ENCODE measurements at regions not wholly inside any gene's neighbourhood (a gene's known extent, or its start where the extent isn't known, plus 50 kb on each side); places are given as distances from the start of the nearest gene placed in this dataset.

DNA sequence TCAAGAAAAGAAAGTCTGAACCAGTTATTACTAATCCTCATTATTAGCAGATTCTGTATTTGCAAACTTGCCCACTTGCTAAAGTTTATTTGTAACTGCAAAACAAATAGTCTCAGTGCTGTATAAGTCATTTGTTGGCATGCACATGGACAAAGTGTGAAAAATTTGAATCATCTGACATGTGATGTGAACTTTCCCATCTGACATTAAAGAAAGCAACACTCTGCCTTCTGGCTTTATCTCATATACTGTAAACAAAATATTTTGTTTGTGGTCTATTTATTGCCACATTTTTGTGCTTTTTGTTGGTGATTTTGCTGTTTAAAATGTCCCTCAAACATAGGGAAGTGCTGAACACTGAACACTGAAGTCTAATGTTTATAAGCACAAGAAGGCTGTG lies 513.8 kb downstream of the RPL10L start:
- Histone ChIP-seq H3K79me2 (ENCODE audit: insufficient read depth, low read length) (no peaks in the 10 kb centered on the region), H3K27ac (ENCODE audit: low read depth in 1 of 2, low read length in 2 of 2) (no peak overlapping the region), H3K9me3 (replicated peaks in 1 of 2; ENCODE audit: control insufficient read depth in 1 of 2, insufficient read depth in 1 of 2, low read length in 2 of 2) (no peaks in the 10 kb centered on the region), H3K4me2 (replicated peaks; ENCODE audit: extremely low read depth, low read length, poor library complexity, severe bottlenecking) (no peak overlapping the region), H3K27me3 (ENCODE audit: control insufficient read depth in 2 of 2, insufficient read depth in 2 of 2, low read length in 2 of 2) (no peaks in the 10 kb centered on the region), H3K4me3 (replicated peaks in 1 of 3; ENCODE audit: low read depth in 2 of 3, low read length in 3 of 3) (no peak overlapping the region), H3K36me3 (replicated peaks in 1 of 2; ENCODE audit: control insufficient read depth in 1 of 2, insufficient read depth in 2 of 2, low read length in 2 of 2) (no peaks in the 10 kb centered on the region), H3K4me1 (ENCODE audit: control insufficient read depth in 1 of 2, insufficient read depth in 2 of 2, low read length in 2 of 2) (no peaks in the 10 kb centered on the region), H4K20me1 (ENCODE audit: insufficient read depth, low read length) (no peaks in the 10 kb centered on the region), H3K9ac (ENCODE audit: insufficient read depth, low read length, poor library complexity, severe bottlenecking) (no peak overlapping the region), H2AFZ (ENCODE audit: insufficient read depth, low read depth, low read length, poor library complexity, severe bottlenecking) (no peak overlapping the region)
- Mint-ChIP-seq H3K4me3 (no peak overlapping the region), H3K27ac (no peak overlapping the region), H3K36me3 (no peaks in the 10 kb centered on the region), H3K4me1 (no peaks in the 10 kb centered on the region), H3K9me3 (peaks cover 0 to 7% (median 3%) of the 10 kb centered on the region in 7 donors), H3K27me3 (ENCODE audit: low read depth in 3 of 3) (peaks cover 0 to 2% (median 0%) of the 10 kb centered on the region in 3 donors)
- TF ChIP-seq, protein P1, sequence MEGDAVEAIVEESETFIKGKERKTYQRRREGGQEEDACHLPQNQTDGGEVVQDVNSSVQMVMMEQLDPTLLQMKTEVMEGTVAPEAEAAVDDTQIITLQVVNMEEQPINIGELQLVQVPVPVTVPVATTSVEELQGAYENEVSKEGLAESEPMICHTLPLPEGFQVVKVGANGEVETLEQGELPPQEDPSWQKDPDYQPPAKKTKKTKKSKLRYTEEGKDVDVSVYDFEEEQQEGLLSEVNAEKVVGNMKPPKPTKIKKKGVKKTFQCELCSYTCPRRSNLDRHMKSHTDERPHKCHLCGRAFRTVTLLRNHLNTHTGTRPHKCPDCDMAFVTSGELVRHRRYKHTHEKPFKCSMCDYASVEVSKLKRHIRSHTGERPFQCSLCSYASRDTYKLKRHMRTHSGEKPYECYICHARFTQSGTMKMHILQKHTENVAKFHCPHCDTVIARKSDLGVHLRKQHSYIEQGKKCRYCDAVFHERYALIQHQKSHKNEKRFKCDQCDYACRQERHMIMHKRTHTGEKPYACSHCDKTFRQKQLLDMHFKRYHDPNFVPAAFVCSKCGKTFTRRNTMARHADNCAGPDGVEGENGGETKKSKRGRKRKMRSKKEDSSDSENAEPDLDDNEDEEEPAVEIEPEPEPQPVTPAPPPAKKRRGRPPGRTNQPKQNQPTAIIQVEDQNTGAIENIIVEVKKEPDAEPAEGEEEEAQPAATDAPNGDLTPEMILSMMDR (IDR thresholded peaks at IDR 0.05) = no peak
- intact Hi-C loops (cut with micrococcal nuclease) = no loop called here
- no peak for DNase-seq

DNA sequence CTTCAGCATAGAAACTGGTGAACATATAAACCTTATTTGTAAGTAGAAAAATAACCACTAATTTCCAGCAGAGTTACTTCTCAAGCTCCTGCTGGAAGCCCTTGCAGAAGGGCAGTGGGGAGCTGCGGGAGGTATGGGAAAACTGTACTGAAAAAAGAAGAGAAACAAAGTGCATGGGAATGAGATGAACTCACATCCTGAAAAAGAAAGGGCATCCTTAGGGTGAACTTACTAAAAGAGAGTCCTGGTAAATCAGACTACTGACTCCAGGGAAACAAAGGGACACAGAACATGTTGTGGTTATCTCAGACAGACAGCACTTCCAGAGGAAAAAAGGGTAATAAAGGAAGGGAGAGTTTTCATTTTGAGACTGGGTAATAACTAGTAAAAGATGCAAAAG lies 515.1 kb downstream of the RPL10L start:
- no peak overlapping the region for H3K4me2 ChIP-seq (replicated peaks; ENCODE audit: extremely low read depth, low read length, poor library complexity, severe bottlenecking)
- Mint-ChIP-seq H3K36me3 (no peaks in the 10 kb centered on the region), H3K4me1 (no peaks in the 10 kb centered on the region), H3K4me3 (no peak overlapping the region), H3K27ac (no peak overlapping the region), H3K9me3 (peaks cover 0 to 7% (median 3%) of the 10 kb centered on the region in 7 donors), H3K27me3 (ENCODE audit: low read depth in 3 of 3) (peaks cover 0 to 2% (median 0%) of the 10 kb centered on the region in 3 donors)
- H3K27me3 ChIP-seq (ENCODE audit: control insufficient read depth in 2 of 2, insufficient read depth in 2 of 2, low read length in 2 of 2) = no peaks in the 10 kb centered on the region
- intact Hi-C loops (cut with micrococcal nuclease) = no loop called here
- DNase-seq = no peak
- no peak overlapping the region for H3K4me3 ChIP-seq (replicated peaks in 1 of 3; ENCODE audit: low read depth in 2 of 3, low read length in 3 of 3)
- no peaks in the 10 kb centered on the region for H3K4me1 ChIP-seq (ENCODE audit: control insufficient read depth in 1 of 2, insufficient read depth in 2 of 2, low read length in 2 of 2)
- H4K20me1 ChIP-seq (ENCODE audit: insufficient read depth, low read length) = no peaks in the 10 kb centered on the region
- WGBS (ENCODE audit: insufficient coverage) = no CpG with 5 or more reads among the region's 1 CpG
- no peak overlapping the region for H2AFZ ChIP-seq (ENCODE audit: insufficient read depth, low read depth, low read length, poor library complexity, severe bottlenecking)
- no peaks in the 10 kb centered on the region for H3K9me3 ChIP-seq (replicated peaks in 1 of 2; ENCODE audit: control insufficient read depth in 1 of 2, insufficient read depth in 1 of 2, low read length in 2 of 2)
- no peak overlapping the region for H3K9ac ChIP-seq (ENCODE audit: insufficient read depth, low read length, poor library complexity, severe bottlenecking)
- no peaks in the 10 kb centered on the region for H3K36me3 ChIP-seq (replicated peaks in 1 of 2; ENCODE audit: control insufficient read depth in 1 of 2, insufficient read depth in 2 of 2, low read length in 2 of 2)
- H3K27ac ChIP-seq (ENCODE audit: low read depth in 1 of 2, low read length in 2 of 2) = no peak overlapping the region
- TF ChIP-seq, protein P1 (IDR thresholded peaks at IDR 0.05) = no peak
- H3K79me2 ChIP-seq (ENCODE audit: insufficient read depth, low read length) = no peaks in the 10 kb centered on the region

Measured in CD14-positive monocyte (primary cell).